ENCODE measurements at regions not wholly inside any gene's neighbourhood (a gene's known extent, or its start where the extent isn't known, plus 50 kb on each side); places are given as distances from the start of the nearest gene placed in this dataset.

DNA sequence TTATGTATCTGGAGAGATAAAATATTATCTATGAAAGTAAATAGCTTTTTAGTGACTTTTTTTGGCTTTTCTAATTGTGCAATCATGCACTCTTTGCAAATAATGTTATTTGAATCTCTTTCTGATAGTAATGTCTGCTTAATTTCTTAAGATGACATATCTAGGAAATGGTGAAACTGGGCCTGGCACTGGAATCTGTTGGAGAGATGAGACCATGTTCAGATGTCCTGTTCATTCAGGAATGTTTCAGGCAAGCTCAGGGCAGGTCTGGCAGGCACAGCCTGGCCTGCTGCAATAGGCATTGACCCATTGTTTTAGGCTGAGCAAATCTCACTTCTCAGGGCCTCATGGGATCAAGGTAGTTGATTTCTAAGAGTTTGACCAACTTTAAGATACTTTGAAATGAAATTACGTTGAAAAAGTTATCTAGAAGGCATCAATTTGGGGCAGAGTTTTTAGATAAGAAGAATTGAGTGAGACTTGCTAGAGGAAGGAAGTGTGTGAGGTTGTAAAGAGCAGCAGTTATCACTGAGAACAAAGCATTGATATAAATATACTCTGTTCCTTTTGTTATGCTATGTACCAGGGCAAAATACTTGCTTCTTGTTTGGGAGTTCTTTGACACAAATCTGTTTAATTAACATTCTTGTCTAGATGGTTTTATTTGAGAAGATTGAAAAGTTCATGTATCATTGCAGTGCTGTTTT lies 133.0 kb upstream of the LEF1 start:
- peaks cover 10 to 25% of the 10 kb centered on the region in 2 donors for H3K27me3 Mint-ChIP-seq
- DNase-seq (ENCODE audit: low spot score) (no peak), ATAC-seq (no peak)
- no peaks in the 10 kb centered on the region for H3K9me3 Mint-ChIP-seq
- H3K36me3 Mint-ChIP-seq, result no peaks in the 10 kb centered on the region
- H3K4me1 Mint-ChIP-seq (ENCODE audit: low read depth in 2 of 2), result no peaks in the 10 kb centered on the region
- no peak overlapping the region for H3K4me3 Mint-ChIP-seq
- H3K27ac Mint-ChIP-seq, result no peak overlapping the region

DNA sequence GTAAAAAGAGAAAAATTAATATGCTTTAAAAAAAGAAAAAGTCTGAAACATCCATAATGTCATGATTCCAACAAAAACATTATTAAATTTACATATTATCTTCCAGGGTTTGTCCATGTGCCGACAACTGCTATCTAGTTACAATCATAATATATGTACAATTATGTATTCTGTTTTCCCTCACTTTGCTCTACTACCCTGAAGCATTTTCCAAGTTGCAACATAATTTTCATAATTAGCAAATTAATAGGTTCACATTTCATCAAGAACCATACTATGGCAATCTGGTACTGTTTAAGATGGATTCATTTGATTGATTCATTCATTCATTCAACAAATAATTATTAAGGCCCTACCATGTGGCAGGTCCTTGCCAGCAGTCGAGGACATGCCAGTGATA lies 128.9 kb upstream of the LEF1 start:
- no peak for DNase-seq (ENCODE audit: low spot score)
- no peak for ATAC-seq
- Mint-ChIP-seq H3K27me3 (peaks cover 14 to 17% of the 10 kb centered on the region in 2 donors), H3K27ac (no peak overlapping the region), H3K36me3 (no peaks in the 10 kb centered on the region), H3K9me3 (no peaks in the 10 kb centered on the region), H3K4me1 (ENCODE audit: low read depth in 2 of 2) (no peaks in the 10 kb centered on the region), H3K4me3 (no peak overlapping the region)

DNA sequence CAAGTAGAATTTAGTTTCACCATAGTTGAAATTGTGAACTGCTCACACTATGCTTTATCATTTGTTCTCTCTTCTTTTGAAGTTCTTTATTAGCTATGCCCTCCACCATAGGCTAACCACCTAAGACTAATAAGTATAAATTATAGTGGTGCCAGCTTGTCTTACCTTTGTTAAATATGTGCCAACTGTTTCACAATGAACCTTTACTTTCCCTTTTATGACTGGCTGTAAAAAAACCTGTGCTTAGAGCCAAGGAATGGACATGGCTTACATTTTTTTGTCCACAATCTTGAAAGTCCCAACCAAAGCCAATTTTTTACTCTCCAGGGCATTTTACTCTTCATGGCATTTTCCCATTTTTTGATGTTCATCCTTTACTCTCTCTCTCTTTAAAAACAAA lies 123.5 kb upstream of the LEF1 start:
- DNase-seq (ENCODE audit: low spot score), result no peak
- Mint-ChIP-seq H3K4me1 (ENCODE audit: low read depth in 2 of 2) (no peaks in the 10 kb centered on the region), H3K27me3 (peaks cover 9 to 18% of the 10 kb centered on the region in 2 donors), H3K9me3 (no peaks in the 10 kb centered on the region), H3K27ac (no peak overlapping the region), H3K4me3 (no peak overlapping the region), H3K36me3 (no peaks in the 10 kb centered on the region)
- ATAC-seq, result no peak

DNA sequence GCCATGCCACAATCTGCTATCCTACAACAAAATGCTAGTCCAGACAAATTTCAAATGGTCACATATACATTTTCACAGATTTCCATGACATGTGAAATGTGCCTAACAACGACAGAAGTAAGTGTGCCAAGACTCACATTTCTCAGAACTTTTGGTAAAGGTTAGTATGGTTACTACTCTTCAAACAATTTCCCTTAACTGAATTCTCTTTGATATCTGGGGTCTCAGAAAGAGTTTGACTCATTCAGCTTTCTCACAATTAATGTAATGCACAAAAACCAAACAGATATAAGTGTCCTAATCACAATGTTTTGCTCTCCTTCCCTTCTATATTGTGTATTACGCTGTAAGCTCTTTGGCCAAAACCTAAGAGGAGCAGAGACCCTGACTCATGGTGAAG lies 122.4 kb upstream of the LEF1 start:
- DNase-seq (ENCODE audit: low spot score) (no peak), ATAC-seq (no peak)
- Mint-ChIP-seq H3K27ac (no peak overlapping the region), H3K4me3 (no peak overlapping the region), H3K4me1 (ENCODE audit: low read depth in 2 of 2) (no peaks in the 10 kb centered on the region), H3K9me3 (no peaks in the 10 kb centered on the region), H3K27me3 (peaks cover 9 to 18% of the 10 kb centered on the region in 2 donors), H3K36me3 (no peaks in the 10 kb centered on the region)

DNA sequence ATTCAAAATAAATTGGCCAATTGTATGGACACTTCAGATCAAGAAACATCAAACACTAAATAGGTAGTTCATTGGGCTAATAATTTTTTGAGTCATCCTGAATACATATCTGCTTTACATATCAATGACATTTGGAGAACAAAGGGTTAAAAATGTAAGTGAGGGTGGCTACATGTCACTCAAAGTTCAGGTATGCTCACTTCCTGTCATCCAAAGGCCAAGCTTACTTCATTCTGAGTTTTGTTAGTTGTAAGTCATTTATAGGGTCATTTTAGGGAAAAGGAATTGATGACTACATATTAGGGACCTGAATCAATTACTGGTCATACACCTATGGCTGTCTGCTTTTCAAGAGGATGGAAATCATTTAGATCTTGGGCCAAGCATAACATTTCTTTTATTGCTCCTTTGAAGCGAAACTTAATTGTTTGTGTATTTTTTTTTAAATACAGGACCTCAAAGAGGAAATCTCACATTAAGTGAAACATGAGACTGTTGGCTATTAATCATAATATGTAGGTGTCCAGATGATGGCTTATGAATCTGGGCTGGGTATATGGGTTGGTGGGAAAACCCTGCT lies 119.2 kb upstream of the LEF1 start:
- Mint-ChIP-seq H3K4me3 (no peak overlapping the region), H3K9me3 (no peaks in the 10 kb centered on the region), H3K4me1 (ENCODE audit: low read depth in 2 of 2) (no peaks in the 10 kb centered on the region), H3K27ac (no peak overlapping the region), H3K36me3 (no peaks in the 10 kb centered on the region), H3K27me3 (peaks cover 13 to 26% of the 10 kb centered on the region in 2 donors)
- ATAC-seq (no peak), DNase-seq (ENCODE audit: low spot score) (no peak)

DNA sequence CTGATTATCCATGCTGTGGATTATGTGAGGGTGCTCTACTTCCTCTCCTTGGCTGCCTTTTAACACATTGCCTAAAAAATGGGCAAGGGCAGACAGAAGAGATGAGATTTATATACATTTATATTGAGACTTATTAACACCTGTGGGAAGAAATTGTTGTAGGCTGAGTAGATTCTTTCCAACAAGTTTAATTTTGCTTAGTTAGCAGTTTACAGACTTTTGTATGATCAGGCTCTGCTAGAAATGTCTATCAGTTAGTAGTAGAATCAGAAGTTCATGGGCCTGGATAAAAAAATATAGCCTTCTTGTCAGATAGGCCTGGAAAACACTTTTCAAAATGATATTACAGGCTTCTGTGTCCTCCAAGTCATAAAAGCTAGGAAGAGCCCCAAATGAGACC lies 111.3 kb upstream of the LEF1 start:
- no peak overlapping the region for H3K4me3 Mint-ChIP-seq
- no peak for ATAC-seq
- H3K4me1 Mint-ChIP-seq (ENCODE audit: low read depth in 2 of 2), result no peaks in the 10 kb centered on the region
- H3K27me3 Mint-ChIP-seq, result peaks cover 3 to 25% of the 10 kb centered on the region in 2 donors
- H3K36me3 Mint-ChIP-seq, result no peaks in the 10 kb centered on the region
- H3K27ac Mint-ChIP-seq, result no peak overlapping the region
- peaks cover 3% of the 10 kb centered on the region for H3K9me3 Mint-ChIP-seq
- no peak for DNase-seq (ENCODE audit: low spot score)

DNA sequence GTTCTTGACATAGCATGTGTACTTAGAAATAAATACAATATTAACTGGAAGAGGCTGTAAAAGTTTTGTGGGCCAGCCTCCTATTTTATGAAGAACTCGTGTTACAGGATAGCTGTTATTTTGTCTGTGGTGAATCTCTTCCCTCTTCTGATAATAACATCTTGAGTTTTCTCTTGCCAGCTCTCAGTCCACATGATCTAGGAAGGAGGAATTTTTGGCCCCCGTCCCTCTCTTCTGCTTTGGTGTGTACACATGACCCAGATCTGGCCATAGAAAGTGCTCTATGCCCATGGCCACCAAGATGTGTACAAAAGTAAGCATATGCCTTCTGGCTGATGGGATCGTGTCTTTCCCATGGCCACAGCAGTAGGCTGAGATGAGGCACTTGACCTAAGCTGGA lies 108.0 kb upstream of the LEF1 start:
- DNase-seq (ENCODE audit: low spot score) (no peak), ATAC-seq (no peak)
- peaks cover 3% of the 10 kb centered on the region for H3K9me3 Mint-ChIP-seq
- H3K4me1 Mint-ChIP-seq (ENCODE audit: low read depth in 2 of 2), result no peaks in the 10 kb centered on the region
- H3K27ac Mint-ChIP-seq, result no peak overlapping the region
- H3K27me3 Mint-ChIP-seq, result peaks cover 3 to 6% of the 10 kb centered on the region in 2 donors
- no peak overlapping the region for H3K4me3 Mint-ChIP-seq
- no peaks in the 10 kb centered on the region for H3K36me3 Mint-ChIP-seq

DNA sequence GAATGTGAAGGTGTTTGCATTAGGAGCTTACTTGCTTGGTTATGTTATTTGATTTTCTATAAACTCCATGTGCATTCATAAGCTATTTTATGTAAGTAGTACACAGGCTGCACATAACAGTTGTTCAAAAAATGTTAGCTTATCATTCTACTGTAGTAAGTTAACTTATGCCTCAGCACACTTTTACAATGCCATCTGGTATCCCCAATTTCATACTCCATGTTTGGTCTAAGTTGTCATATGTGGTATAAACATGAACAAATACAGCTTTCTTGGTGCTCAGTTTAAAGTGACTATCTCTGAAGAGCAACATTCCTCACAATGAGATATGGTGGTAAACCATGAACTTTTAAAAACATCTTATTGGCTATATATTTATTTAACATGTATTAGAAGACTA lies 104.3 kb upstream of the LEF1 start:
- peaks cover 0 to 6% of the 10 kb centered on the region in 2 donors for H3K27me3 Mint-ChIP-seq
- H3K9me3 Mint-ChIP-seq, result no peaks in the 10 kb centered on the region
- no peaks in the 10 kb centered on the region for H3K4me1 Mint-ChIP-seq (ENCODE audit: low read depth in 2 of 2)
- no peak overlapping the region for H3K27ac Mint-ChIP-seq
- no peak overlapping the region for H3K4me3 Mint-ChIP-seq
- H3K36me3 Mint-ChIP-seq, result no peaks in the 10 kb centered on the region
- ATAC-seq (no peak), DNase-seq (ENCODE audit: low spot score) (no peak)

DNA sequence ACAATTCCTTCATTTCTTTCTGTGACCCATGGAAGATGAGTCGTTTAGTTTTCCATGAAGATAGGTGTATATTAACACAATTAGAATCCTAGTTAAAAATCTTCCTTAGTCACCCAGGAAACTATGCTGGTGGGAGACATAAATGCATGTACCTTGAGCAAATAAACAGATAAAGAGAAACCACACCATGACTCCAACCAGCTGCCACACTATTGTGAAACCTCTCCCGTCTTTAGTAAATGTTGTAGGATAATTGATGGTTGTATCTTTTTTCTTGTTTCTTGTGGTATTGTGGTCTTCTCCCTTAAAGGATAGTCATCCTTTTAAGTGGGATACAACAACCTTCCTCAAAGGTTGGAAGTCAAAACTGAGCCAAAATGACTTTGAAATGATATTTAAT lies 103.8 kb upstream of the LEF1 start:
- H3K27ac Mint-ChIP-seq, result no peak overlapping the region
- ATAC-seq (no peak), DNase-seq (ENCODE audit: low spot score) (no peak)
- H3K4me1 Mint-ChIP-seq (ENCODE audit: low read depth in 2 of 2), result no peaks in the 10 kb centered on the region
- H3K9me3 Mint-ChIP-seq, result no peaks in the 10 kb centered on the region
- H3K36me3 Mint-ChIP-seq, result no peaks in the 10 kb centered on the region
- H3K4me3 Mint-ChIP-seq, result no peak overlapping the region
- peaks cover 0 to 6% of the 10 kb centered on the region in 2 donors for H3K27me3 Mint-ChIP-seq

DNA sequence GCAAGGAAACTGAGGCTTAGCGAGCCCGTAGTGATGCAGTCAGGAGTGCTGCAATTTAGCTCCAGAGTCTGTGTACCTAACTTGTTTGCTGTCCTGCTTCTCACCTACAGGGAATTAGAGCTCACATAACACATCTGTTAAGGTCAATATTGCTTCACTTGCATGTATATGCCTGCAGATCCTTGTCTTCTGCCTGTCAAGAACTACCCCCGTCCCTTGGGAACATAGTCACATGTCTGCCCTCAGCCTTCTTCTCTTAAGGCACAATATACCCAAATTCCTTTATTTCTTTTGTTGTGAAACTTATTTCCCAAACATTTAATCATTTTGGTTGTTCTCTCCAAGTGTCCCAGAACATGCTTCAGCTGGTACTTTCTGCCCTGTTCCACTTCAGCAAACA lies 103.3 kb upstream of the LEF1 start:
- Mint-ChIP-seq H3K27me3 (peaks cover 0 to 6% of the 10 kb centered on the region in 2 donors), H3K36me3 (no peaks in the 10 kb centered on the region), H3K9me3 (no peaks in the 10 kb centered on the region), H3K4me3 (no peak overlapping the region), H3K4me1 (ENCODE audit: low read depth in 2 of 2) (no peaks in the 10 kb centered on the region), H3K27ac (no peak overlapping the region)
- ATAC-seq, result no peak
- no peak for DNase-seq (ENCODE audit: low spot score)

DNA sequence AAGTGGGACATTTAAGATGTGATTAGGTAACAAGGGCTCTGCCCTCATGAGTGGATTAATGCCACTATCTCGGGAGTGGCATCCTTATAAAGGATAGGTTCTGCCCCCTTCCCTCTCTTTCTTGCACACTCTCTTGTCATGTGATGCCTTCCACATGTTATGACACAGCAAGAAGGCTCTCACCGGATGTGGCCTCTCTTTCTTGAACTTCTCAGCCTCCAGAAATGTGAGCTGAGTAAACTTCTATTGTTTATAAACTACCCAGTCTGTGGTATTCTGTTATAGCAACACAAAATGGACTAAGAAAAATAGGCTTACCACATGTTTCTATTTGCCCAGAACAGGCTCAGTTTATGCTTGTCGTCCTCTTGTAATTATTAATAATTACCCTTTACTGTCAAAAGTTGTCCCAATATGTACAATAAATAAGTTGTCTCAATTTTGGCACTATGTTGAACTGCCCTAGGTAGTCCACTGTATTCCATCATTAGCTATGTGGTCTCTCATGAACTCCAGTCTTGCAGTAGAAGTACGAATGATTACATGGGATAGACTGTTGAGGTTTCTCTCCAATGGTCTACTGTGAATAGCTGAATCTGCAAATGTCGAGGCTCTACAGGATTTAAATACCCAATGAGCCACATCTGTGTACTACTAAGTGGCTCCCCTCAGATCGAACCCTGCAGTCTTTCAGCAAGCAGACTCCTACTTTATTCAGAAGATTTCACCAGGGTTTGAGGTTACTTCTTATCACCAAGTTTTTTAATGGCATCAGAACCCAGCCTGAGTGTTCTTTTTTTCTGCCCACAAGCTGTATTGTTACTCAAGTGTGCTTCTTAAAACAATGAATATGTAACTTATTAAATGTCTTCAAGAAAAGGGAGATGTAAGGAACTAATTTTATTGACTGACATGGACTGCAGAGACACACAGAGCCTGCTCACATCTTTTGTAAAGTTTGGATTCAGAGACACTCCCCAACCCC lies 102.0 kb upstream of the LEF1 start:
- H3K4me3 Mint-ChIP-seq, result no peak overlapping the region
- H3K27ac Mint-ChIP-seq, result no peak overlapping the region
- H3K36me3 Mint-ChIP-seq, result no peaks in the 10 kb centered on the region
- DNase-seq (ENCODE audit: low spot score) (no peak), ATAC-seq (no peak)
- H3K4me1 Mint-ChIP-seq (ENCODE audit: low read depth in 2 of 2), result no peaks in the 10 kb centered on the region
- peaks cover 5 to 6% of the 10 kb centered on the region in 2 donors for H3K27me3 Mint-ChIP-seq
- H3K9me3 Mint-ChIP-seq, result no peaks in the 10 kb centered on the region

DNA sequence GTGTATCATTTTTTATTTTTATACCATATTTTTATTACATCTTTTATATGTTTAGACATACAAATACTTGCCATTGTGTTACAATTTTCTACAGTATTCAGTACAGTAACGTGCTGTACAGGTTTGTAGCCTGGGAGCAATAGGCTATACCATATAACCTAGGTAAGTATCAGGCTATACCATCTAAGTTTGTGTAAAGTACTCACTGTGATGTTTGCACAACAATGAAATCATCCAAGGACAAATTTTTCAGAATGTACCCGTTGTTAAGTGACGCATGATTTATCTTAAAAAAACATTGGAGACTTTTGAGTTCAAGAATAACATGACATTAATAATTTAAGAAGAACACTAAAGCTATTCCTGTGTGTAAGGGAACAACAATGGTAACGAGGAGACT lies 96.0 kb upstream of the LEF1 start:
- H3K36me3 Mint-ChIP-seq, result no peaks in the 10 kb centered on the region
- H3K27me3 Mint-ChIP-seq, result peaks cover 16 to 36% of the 10 kb centered on the region in 2 donors
- H3K4me1 Mint-ChIP-seq (ENCODE audit: low read depth in 2 of 2), result no peaks in the 10 kb centered on the region

DNA sequence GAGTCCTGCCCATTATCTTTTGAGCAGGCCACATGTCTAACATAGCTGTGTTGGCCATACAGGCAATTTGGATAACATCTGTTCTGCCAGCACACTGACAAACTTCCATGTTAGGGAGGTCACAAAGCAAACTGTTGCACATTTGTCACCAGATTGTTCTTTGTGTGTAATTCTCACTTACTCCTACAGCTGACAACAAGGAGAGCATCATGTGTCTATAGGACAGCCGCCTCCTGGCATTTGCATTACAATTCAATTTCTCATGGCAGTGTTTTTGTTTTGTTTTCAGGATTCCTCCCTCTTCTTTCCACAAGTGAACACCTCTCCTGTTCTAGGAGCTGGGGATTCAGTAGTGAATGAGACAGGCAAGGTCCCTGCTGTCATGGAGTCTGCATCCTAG lies 94.3 kb upstream of the LEF1 start:
- Mint-ChIP-seq H3K27me3 (peaks cover 15 to 38% of the 10 kb centered on the region in 2 donors), H3K4me1 (ENCODE audit: low read depth in 2 of 2) (no peaks in the 10 kb centered on the region), H3K36me3 (no peaks in the 10 kb centered on the region), H3K27ac (no peak overlapping the region), H3K4me3 (no peak overlapping the region), H3K9me3 (no peaks in the 10 kb centered on the region)
- DNase-seq (ENCODE audit: low spot score) (no peak), ATAC-seq (no peak)

More for the DNA sequence above, 96.0 kb upstream of the LEF1 start:
- H3K4me3 Mint-ChIP-seq, result no peak overlapping the region
- DNase-seq (ENCODE audit: low spot score) (no peak), ATAC-seq (no peak)
- H3K9me3 Mint-ChIP-seq, result no peaks in the 10 kb centered on the region
- no peak overlapping the region for H3K27ac Mint-ChIP-seq

DNA sequence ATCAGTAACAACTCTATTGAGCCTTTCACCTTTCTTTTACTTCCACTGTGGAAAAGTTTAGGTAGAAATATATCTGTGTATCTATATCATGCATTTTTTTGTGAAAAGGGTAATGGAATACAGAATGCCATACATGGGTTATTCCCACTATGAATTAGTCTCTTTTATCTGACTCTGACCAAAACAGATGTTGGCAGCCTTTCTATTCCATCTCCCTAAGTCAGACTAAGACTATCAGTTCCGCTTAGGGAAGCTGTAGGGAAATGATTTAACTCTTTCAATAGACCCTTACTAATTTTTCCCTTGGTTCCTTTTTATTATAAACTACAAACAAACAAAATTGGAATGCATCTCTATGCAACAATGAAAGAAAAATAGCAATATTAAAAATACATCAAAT lies 92.3 kb upstream of the LEF1 start:
- ATAC-seq, result no peak
- no peak overlapping the region for H3K4me3 Mint-ChIP-seq
- H3K27me3 Mint-ChIP-seq, result peaks cover 15 to 37% of the 10 kb centered on the region in 2 donors
- H3K36me3 Mint-ChIP-seq, result no peaks in the 10 kb centered on the region
- no peak for DNase-seq (ENCODE audit: low spot score)
- H3K9me3 Mint-ChIP-seq, result no peaks in the 10 kb centered on the region
- no peak overlapping the region for H3K27ac Mint-ChIP-seq
- no peaks in the 10 kb centered on the region for H3K4me1 Mint-ChIP-seq (ENCODE audit: low read depth in 2 of 2)

All from natural killer cell treated with Interleukin-12 subunit alpha and Interleukin-12 subunit beta and Interleukin-15 and Interleukin-18, amount 100 ng/mL, for 72 hours (primary cell).